IMR-90 (cell line): ENCODE measurements at regions not wholly inside any gene's neighbourhood (a gene's known extent, or its start where the extent isn't known, plus 50 kb on each side); places are given as distances from the start of the nearest gene placed in this dataset.

Experiments
- CEBPB ChIP-seq: IDR thresholded peaks from 2 replicates; pipeline ENCODE4 v1.6.1; 2012; ENCODE audit warnings: low read depth, low read length, improper control_type of control experiment
- CTCF ChIP-seq: conservative IDR thresholded peaks from 2 replicates; pipeline ENCODE4 v1.5.1; 2012; ENCODE audit warnings: mild to moderate bottlenecking, low read depth, low read length, improper control_type of control experiment
- ELK1 ChIP-seq: fragments of 150-350 bp; IDR thresholded peaks from 2 replicates; pipeline ENCODE4 v1.6.1; 2016; ENCODE audit warnings: low read depth, mild to moderate bottlenecking, low read length, moderate library complexity, borderline replicate concordance
- FOS ChIP-seq: fragments of 150-350 bp; IDR thresholded peaks from 2 replicates; pipeline ENCODE4 v1.6.1; 2016; ENCODE audit warnings: low read depth, low read length
- MAZ ChIP-seq: IDR thresholded peaks from 2 replicates; pipeline ENCODE4 v1.6.1; 2012; ENCODE audit warnings: low read depth, mild to moderate bottlenecking, low read length, improper control_type of control experiment, moderate library complexity, borderline replicate concordance
- MXI1 ChIP-seq: IDR thresholded peaks from 2 replicates; pipeline ENCODE4 v1.6.1; 2012; ENCODE audit warnings: low read depth, mild to moderate bottlenecking, low read length, moderate library complexity, borderline replicate concordance
- NFE2L2 ChIP-seq: fragments of 150-350 bp; IDR thresholded peaks from 2 replicates; pipeline ENCODE4 v1.6.1; 2016; ENCODE audit warnings: low read depth, mild to moderate bottlenecking, low read length
- POLR2A ChIP-seq: IDR thresholded peaks from 2 replicates; pipeline ENCODE4 v1.6.1; 2012; ENCODE audit warnings: mild to moderate bottlenecking, low read depth, low read length
- RAD21 ChIP-seq: IDR thresholded peaks from 2 replicates; pipeline ENCODE4 v1.6.1; 2012; ENCODE audit warnings: low read length, improper control_type of control experiment
- RFX5 ChIP-seq: IDR thresholded peaks from 2 replicates; pipeline ENCODE4 v1.8.0; 2012; ENCODE audit warnings: low read depth, mild to moderate bottlenecking, low read length, moderate library complexity
- SMC3 ChIP-seq: fragments of 150-350 bp; IDR thresholded peaks from 2 replicates; pipeline ENCODE4 v1.6.1; 2016; ENCODE audit warnings: low read depth, mild to moderate bottlenecking, antibody characterized with exemption, low read length, moderate library complexity
- USF2 ChIP-seq: fragments of 150-350 bp; IDR thresholded peaks from 2 replicates; pipeline ENCODE4 v1.6.1; 2017; ENCODE audit warnings: mild to moderate bottlenecking, antibody characterized with exemption, low read length, low read depth

GRCh38 chrX:121858867-121859647, 811.6 kb downstream of the GLUD2 start:
- TF ChIP-seq CTCF (no peak), POLR2A (no peak), ELK1 (no peak), MXI1 (no peak), CEBPB (no peak), RAD21 (no peak), RFX5 (no peak), USF2 (no peak), MAZ (no peak), FOS (no peak), SMC3 (no peak), NFE2L2 (no peak)
